Bronchial epithelial cell (primary cell): ENCODE measurements at regions not wholly inside any gene's neighbourhood (a gene's known extent, or its start where the extent isn't known, plus 50 kb on each side); places are given as distances from the start of the nearest gene placed in this dataset.

ENCODE experiments used
- DNase-seq: peaks from one replicate; pipeline ENCODE4 v3.0.0-alpha.2; 2010; ENCODE audit warnings: low read depth
- FAIRE-seq: peaks from 2 replicates; lab custom pipeline; 2011; peaks lifted over from hg19 to GRCh38; lab: Jason Lieb, UNC
- H3K27me3 ChIP-seq: 2 replicates; pipeline ENCODE4 v1.5.1; 2011; ENCODE audit warnings: low read length; ENCODE audit not compliant: control insufficient read depth, insufficient read depth
- H3K36me3 ChIP-seq: 2 replicates; pipeline ENCODE4 v1.5.1; 2011; ENCODE audit warnings: low read length; ENCODE audit not compliant: control insufficient read depth, insufficient read depth
- H3K4me3 ChIP-seq: 2 replicates; pipeline ENCODE4 v1.5.1; 2011; ENCODE audit warnings: mild to moderate bottlenecking, low read depth, low read length, control low read depth
- TF ChIP-seq, protein P1 (sequence below): IDR thresholded peaks from 2 replicates; pipeline ENCODE4 v1.5.1; 2011; ENCODE audit warnings: mild to moderate bottlenecking, moderate library complexity, low read length, control low read depth, inconsistent platforms; ENCODE audit not compliant: insufficient read depth, severe bottlenecking

- DNase-seq = no peak
- no peak for FAIRE-seq
- Histone ChIP-seq H3K4me3 (no peak overlapping the region), H3K36me3 (no peaks in the 10 kb centered on the region), H3K27me3 (no peaks in the 10 kb centered on the region)
- TF ChIP-seq, protein P1, sequence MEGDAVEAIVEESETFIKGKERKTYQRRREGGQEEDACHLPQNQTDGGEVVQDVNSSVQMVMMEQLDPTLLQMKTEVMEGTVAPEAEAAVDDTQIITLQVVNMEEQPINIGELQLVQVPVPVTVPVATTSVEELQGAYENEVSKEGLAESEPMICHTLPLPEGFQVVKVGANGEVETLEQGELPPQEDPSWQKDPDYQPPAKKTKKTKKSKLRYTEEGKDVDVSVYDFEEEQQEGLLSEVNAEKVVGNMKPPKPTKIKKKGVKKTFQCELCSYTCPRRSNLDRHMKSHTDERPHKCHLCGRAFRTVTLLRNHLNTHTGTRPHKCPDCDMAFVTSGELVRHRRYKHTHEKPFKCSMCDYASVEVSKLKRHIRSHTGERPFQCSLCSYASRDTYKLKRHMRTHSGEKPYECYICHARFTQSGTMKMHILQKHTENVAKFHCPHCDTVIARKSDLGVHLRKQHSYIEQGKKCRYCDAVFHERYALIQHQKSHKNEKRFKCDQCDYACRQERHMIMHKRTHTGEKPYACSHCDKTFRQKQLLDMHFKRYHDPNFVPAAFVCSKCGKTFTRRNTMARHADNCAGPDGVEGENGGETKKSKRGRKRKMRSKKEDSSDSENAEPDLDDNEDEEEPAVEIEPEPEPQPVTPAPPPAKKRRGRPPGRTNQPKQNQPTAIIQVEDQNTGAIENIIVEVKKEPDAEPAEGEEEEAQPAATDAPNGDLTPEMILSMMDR = peak; percentile 11
These were observed 208.8 kb upstream of the USP25 start for GRCh38 chr21:15520811-15521643.

- DNase-seq (peak; percentile 78), FAIRE-seq (no peak)
- TF ChIP-seq, protein P1 = no peak
- Histone ChIP-seq H3K4me3 (no peak overlapping the region), H3K27me3 (no peaks in the 10 kb centered on the region), H3K36me3 (no peaks in the 10 kb centered on the region)
These were observed 208.2 kb upstream of the USP25 start for GRCh38 chr21:15521644-15522001.

DNA sequence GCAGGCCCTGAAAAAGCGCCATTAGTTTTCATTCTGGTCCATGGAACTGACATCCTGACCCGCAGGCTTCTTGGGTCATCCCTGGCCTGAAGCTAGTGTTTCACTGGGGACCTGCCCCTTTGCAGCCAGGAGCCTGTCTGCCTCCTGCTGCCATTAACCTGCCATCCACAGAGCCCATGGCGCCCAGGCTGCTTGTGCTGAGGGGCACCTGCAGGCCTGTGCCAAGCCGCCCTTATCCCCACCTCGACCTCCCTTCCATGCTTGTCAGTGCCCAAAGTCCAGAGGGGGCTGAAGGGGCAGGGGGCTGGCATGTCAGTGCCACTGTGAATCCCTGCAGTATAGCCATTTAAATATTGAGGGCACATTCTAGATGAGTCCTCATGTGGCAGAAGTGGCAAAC lies 207.6 kb upstream of the USP25 start:
- TF ChIP-seq, protein P1 = no peak
- Histone ChIP-seq H3K4me3 (no peak overlapping the region), H3K27me3 (no peaks in the 10 kb centered on the region), H3K36me3 (no peaks in the 10 kb centered on the region)
- FAIRE-seq (no peak), DNase-seq (no peak)

DNA sequence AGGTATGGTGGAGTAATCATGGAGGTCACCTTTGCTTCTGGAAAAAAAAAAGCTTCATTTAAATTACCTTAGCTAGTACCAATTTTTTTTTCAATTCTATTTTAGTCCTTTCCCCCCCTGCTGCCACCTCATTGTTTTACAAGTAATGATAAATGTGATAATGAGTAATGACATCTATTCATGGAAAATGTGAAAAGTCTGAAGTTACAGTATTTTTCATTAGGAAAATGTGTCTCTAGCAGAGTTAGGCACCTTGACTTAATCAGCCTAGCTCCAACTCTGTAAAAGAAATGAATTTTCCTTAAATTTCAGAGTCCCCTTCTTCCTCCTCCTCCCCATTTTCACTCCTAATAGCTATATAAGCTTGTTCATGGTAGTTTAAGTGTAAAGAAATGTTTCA lies 204.9 kb upstream of the USP25 start:
- H3K27me3 ChIP-seq = no peaks in the 10 kb centered on the region
- no peak for DNase-seq
- no peak for FAIRE-seq
- no peak overlapping the region for H3K4me3 ChIP-seq
- TF ChIP-seq, protein P1 = no peak
- H3K36me3 ChIP-seq = no peaks in the 10 kb centered on the region

DNA sequence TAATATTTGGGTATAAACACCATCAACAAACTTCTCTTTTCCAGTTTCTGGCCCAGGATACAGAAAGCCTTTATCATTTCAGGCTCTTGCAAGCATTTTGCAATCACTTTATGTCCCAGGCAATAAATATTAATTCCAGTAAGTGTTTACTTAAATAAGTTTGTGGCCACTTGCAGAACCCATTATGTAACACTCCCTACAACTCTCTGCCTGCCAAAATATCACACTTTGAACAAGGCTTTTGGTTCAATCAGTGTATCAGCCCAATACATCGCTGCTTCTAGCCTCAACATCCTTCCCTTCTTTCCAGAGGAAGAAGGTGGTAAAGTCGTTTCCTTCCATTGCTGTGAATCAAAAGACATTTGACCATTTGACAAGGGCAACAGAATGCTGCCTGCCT lies 203.0 kb upstream of the USP25 start:
- DNase-seq = no peak
- H3K27me3 ChIP-seq = no peaks in the 10 kb centered on the region
- FAIRE-seq = no peak
- no peaks in the 10 kb centered on the region for H3K36me3 ChIP-seq
- TF ChIP-seq, protein P1 = no peak
- no peak overlapping the region for H3K4me3 ChIP-seq

DNA sequence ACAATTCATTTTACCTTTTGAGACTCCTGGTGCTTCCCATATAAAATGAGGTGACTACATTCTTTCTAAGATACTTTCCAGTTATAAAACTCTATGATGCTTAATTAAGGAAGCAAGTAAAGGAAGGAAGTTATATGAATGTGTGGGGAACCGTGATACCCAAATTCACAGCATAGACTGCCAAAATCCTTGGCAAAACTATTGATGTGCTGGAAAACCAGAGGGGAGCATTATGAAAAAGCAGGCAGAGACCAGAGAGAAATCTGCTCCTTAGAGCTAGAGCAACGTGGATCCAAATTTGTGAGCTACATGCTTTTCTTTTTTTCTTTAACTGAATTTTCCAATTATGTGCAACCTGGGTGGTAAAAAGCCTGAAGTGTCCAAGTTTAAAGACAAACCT lies 201.4 kb upstream of the USP25 start:
- DNase-seq (no peak), FAIRE-seq (no peak)
- TF ChIP-seq, protein P1 = no peak
- Histone ChIP-seq H3K4me3 (no peak overlapping the region), H3K27me3 (no peaks in the 10 kb centered on the region), H3K36me3 (no peaks in the 10 kb centered on the region)
